ENCODE measurements at regions not wholly inside any gene's neighbourhood (a gene's known extent, or its start where the extent isn't known, plus 50 kb on each side); places are given as distances from the start of the nearest gene placed in this dataset.

DNA sequence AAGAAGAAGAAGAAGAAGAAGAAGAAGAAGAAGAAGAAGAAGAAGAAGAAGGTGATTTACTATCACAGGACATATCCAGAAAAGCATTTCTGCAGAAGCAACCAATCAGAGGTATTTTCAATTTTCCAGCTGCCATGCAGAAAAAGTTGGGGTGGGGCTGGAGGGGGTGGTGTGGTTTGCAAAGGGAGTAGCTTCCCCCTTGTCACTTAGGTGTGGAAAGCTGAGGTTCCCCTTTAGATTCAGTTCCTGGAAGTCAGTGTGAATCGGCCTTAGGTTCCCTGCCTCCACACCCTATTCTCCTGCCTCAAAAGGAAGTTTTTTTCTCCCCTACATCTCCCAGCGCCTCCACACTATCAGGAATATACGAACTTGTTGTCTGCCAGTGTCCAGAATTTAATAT lies 276.7 kb upstream of the ARRDC4 start:
- TF ChIP-seq CTCF (IDR thresholded peaks at IDR 0.05; ENCODE audit: borderline replicate concordance, extremely low read depth, low read length, poor library complexity, severe bottlenecking) (no peak), EZH2 (IDR thresholded peaks at IDR 0.05; ENCODE audit: borderline replicate concordance, low read depth, low read length, severe bottlenecking) (no peak)
